ENCODE measurements at regions not wholly inside any gene's neighbourhood (a gene's known extent, or its start where the extent isn't known, plus 50 kb on each side); places are given as distances from the start of the nearest gene placed in this dataset.

DNA sequence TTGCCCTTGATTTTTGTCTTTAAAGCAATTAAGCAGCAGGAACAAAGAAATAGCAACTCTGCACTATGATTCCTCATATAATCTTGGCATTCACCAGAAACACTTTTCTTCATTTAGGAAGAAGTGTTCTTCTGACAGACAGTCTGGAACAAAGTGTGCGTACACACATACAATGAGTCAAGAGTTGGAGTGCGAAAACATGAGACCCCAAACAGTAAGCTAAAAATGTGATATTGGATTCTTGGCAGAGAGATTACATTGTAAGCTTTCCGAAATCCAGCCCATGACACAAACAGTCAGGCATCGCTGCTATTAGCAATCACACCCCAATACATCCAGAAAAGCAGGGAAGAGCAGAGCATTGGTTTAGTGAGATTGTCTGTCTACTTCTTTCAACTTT lies 306.7 kb upstream of the TBC1D5 start:
- FAIRE-seq (no peak), DNase-seq (ENCODE audit: insufficient read length) (no peak)
- no peak for TF ChIP-seq POLR2A (IDR thresholded peaks at IDR 0.05; ENCODE audit: low read depth, low read length)
- TF ChIP-seq TAF1 (IDR thresholded peaks at IDR 0.05; ENCODE audit: borderline replicate concordance, low read depth, low read length): no peak
- no peak for TF ChIP-seq POLR2AphosphoS5 (IDR thresholded peaks at IDR 0.05; ENCODE audit: low read depth, low read length)

GRCh38 chr3:18047052-18047451 lies 304.6 kb upstream of the TBC1D5 start:
- no peak for TF ChIP-seq POLR2AphosphoS5 (IDR thresholded peaks at IDR 0.05; ENCODE audit: low read depth, low read length)
- TF ChIP-seq POLR2A (IDR thresholded peaks at IDR 0.05; ENCODE audit: low read depth, low read length): no peak
- TF ChIP-seq TAF1 (IDR thresholded peaks at IDR 0.05; ENCODE audit: borderline replicate concordance, low read depth, low read length): no peak
- FAIRE-seq: no peak
- DNase-seq (ENCODE audit: insufficient read length): no peak

- no peak for TF ChIP-seq TAF1 (IDR thresholded peaks at IDR 0.05; ENCODE audit: borderline replicate concordance, low read depth, low read length)
- TF ChIP-seq POLR2AphosphoS5 (IDR thresholded peaks at IDR 0.05; ENCODE audit: low read depth, low read length): no peak
- TF ChIP-seq POLR2A (IDR thresholded peaks at IDR 0.05; ENCODE audit: low read depth, low read length): no peak
- DNase-seq (ENCODE audit: insufficient read length) (no peak), FAIRE-seq (no peak)
Measured at GRCh38 chr3:18046131-18046915, 303.9 kb upstream of the TBC1D5 start.

- no peak for TF ChIP-seq TAF1 (IDR thresholded peaks at IDR 0.05; ENCODE audit: borderline replicate concordance, low read depth, low read length)
- DNase-seq (ENCODE audit: insufficient read length) (no peak), FAIRE-seq (no peak)
Measured at GRCh38 chr3:18044971-18045880, 302.8 kb upstream of the TBC1D5 start.

- TF ChIP-seq POLR2A (IDR thresholded peaks at IDR 0.05; ENCODE audit: low read depth, low read length) (no peak), TAF1 (IDR thresholded peaks at IDR 0.05; ENCODE audit: borderline replicate concordance, low read depth, low read length) (no peak), POLR2AphosphoS5 (IDR thresholded peaks at IDR 0.05; ENCODE audit: low read depth, low read length) (no peak)
- no peak for FAIRE-seq
Measured at GRCh38 chr3:18044191-18044590, 301.8 kb upstream of the TBC1D5 start.

GRCh38 chr3:18036450-18036815 lies 294.0 kb upstream of the TBC1D5 start:
- DNase-seq (ENCODE audit: insufficient read length): no peak
- FAIRE-seq: no peak
- no peak for TF ChIP-seq POLR2A (IDR thresholded peaks at IDR 0.05; ENCODE audit: low read depth, low read length)
- TF ChIP-seq POLR2AphosphoS5 (IDR thresholded peaks at IDR 0.05; ENCODE audit: low read depth, low read length): no peak
- no peak for TF ChIP-seq TAF1 (IDR thresholded peaks at IDR 0.05; ENCODE audit: borderline replicate concordance, low read depth, low read length)

More at GRCh38 chr3:18044191-18044590, 301.8 kb upstream of the TBC1D5 start:
- no peak for DNase-seq (ENCODE audit: insufficient read length)

- DNase-seq (ENCODE audit: insufficient read length) (no peak), FAIRE-seq (no peak)
- no peak for TF ChIP-seq TAF1 (IDR thresholded peaks at IDR 0.05; ENCODE audit: borderline replicate concordance, low read depth, low read length)
- no peak for TF ChIP-seq POLR2AphosphoS5 (IDR thresholded peaks at IDR 0.05; ENCODE audit: low read depth, low read length)
- no peak for TF ChIP-seq POLR2A (IDR thresholded peaks at IDR 0.05; ENCODE audit: low read depth, low read length)
Measured at GRCh38 chr3:18035641-18036449, 293.4 kb upstream of the TBC1D5 start.

- no peak for TF ChIP-seq POLR2AphosphoS5 (IDR thresholded peaks at IDR 0.05; ENCODE audit: low read depth, low read length)
- DNase-seq (ENCODE audit: insufficient read length) (no peak), FAIRE-seq (no peak)
Measured at GRCh38 chr3:18033581-18034108, 291.2 kb upstream of the TBC1D5 start.

- DNase-seq (ENCODE audit: insufficient read length) (no peak), FAIRE-seq (no peak)
- TF ChIP-seq POLR2AphosphoS5 (IDR thresholded peaks at IDR 0.05; ENCODE audit: low read depth, low read length) (no peak), POLR2A (IDR thresholded peaks at IDR 0.05; ENCODE audit: low read depth, low read length) (no peak), TAF1 (IDR thresholded peaks at IDR 0.05; ENCODE audit: borderline replicate concordance, low read depth, low read length) (no peak)
Measured at GRCh38 chr3:18030371-18030870, 288.0 kb upstream of the TBC1D5 start.

GRCh38 chr3:18027161-18027939 lies 284.9 kb upstream of the TBC1D5 start:
- TF ChIP-seq POLR2AphosphoS5 (IDR thresholded peaks at IDR 0.05; ENCODE audit: low read depth, low read length) (no peak), TAF1 (IDR thresholded peaks at IDR 0.05; ENCODE audit: borderline replicate concordance, low read depth, low read length) (no peak)
- DNase-seq (ENCODE audit: insufficient read length) (no peak), FAIRE-seq (no peak)

Measured in GM12892 (cell line).